Adrenal gland (tissue), 5 donors: ENCODE measurements at regions not wholly inside any gene's neighbourhood (a gene's known extent, or its start where the extent isn't known, plus 50 kb on each side); places are given as distances from the start of the nearest gene placed in this dataset.

Experiments used
- POLR2A ChIP-seq, 2 donors: fragments of 450-650 bp; IDR thresholded peaks; one replicate each; pipeline ENCODE4 v1.6.1; 2017; ENCODE audit warnings: antibody characterized with exemption in 2 of 2, mild to moderate bottlenecking in 2 of 2, moderate library complexity in 1 of 2
- TF ChIP-seq, protein P1 (sequence below), 6 experiments: fragments of 450-650 bp in 4 of 6; fragments of 200-600 bp in 2 of 6; sonication (generic) in 1 of 6; IDR thresholded peaks; 1 replicate in 5 of 6; 2 replicates in 1 of 6; pipeline versions ENCODE4 v1.5.1 to v1.8.0; 2016 to 2021; ENCODE audit warnings: antibody characterized with exemption in 6 of 6, mild to moderate bottlenecking in 2 of 6, moderate library complexity in 1 of 6
- donor health status: DM: no; HTN: no; CAD: no.

DNA sequence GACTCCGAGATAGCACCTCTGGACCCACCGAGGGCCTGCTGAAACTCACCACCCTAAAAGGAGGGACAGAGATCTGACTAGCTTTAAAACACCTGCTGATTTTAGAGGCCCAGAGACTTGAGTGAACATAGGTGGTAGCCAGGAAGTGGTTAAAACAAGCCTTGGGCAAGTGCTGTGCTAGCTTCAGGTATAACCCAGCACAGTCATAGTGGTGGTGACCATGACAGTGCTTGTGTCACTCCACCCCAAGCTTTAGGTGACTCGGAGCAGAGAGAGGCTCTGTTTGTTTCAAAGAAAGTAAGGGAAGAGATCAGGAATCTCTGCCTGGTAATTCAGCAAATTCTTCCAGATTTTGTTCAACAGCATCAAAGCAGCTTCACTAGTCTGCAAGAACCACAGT is 641.1 kb upstream of the BCHE start:
- TF ChIP-seq, protein P1, sequence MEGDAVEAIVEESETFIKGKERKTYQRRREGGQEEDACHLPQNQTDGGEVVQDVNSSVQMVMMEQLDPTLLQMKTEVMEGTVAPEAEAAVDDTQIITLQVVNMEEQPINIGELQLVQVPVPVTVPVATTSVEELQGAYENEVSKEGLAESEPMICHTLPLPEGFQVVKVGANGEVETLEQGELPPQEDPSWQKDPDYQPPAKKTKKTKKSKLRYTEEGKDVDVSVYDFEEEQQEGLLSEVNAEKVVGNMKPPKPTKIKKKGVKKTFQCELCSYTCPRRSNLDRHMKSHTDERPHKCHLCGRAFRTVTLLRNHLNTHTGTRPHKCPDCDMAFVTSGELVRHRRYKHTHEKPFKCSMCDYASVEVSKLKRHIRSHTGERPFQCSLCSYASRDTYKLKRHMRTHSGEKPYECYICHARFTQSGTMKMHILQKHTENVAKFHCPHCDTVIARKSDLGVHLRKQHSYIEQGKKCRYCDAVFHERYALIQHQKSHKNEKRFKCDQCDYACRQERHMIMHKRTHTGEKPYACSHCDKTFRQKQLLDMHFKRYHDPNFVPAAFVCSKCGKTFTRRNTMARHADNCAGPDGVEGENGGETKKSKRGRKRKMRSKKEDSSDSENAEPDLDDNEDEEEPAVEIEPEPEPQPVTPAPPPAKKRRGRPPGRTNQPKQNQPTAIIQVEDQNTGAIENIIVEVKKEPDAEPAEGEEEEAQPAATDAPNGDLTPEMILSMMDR (IDR thresholded peaks at IDR 0.05) = no peak
- no peak for TF ChIP-seq POLR2A (IDR thresholded peaks at IDR 0.05)
